HT1080 (cell line): ENCODE measurements at regions not wholly inside any gene's neighbourhood (a gene's known extent, or its start where the extent isn't known, plus 50 kb on each side); places are given as distances from the start of the nearest gene placed in this dataset.
A peak's percentile ranks its signal among the peaks of the same experiment; 100 is the strongest.

Experiments used
- DNase-seq: peaks from one replicate; pipeline ENCODE4 v3.0.0-alpha.2; 2015; ENCODE audit warnings: low read depth

GRCh38 chr4:125365731-125366130, 51.0 kb downstream of the FAT4 start:
- DNase-seq, result no peak

GRCh38 chr4:125368146-125368545, 53.4 kb downstream of the FAT4 start:
- no peak for DNase-seq

- DNase-seq, result peak; percentile 16
Observed at GRCh38 chr4:125368671-125369081, 53.9 kb downstream of the FAT4 start.

- no peak for DNase-seq
Observed at GRCh38 chr4:125369098-125369497, 54.3 kb downstream of the FAT4 start.

- no peak for DNase-seq
Observed at GRCh38 chr4:125370478-125370877, 55.7 kb downstream of the FAT4 start.

DNA sequence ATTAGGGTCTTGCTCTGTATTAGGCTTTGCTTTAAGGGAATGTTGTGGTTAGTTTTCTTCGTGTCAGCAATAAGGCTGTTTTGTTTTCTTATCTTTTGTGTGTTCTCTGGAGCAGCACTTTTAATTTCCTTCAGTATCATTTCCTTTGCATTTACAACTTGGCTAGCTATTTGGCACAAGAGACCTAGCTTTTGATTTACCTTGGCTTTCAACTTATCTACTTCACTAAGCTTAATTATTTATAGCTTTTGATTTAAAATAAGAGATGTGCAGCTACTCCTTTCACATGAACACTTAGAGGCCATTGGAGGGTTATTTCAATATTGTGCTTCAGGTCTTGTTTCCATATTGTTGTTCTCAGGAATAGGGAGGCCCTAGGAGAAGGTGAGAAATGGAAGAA, 68.2 kb downstream of the FAT4 start:
- no peak for DNase-seq

DNA sequence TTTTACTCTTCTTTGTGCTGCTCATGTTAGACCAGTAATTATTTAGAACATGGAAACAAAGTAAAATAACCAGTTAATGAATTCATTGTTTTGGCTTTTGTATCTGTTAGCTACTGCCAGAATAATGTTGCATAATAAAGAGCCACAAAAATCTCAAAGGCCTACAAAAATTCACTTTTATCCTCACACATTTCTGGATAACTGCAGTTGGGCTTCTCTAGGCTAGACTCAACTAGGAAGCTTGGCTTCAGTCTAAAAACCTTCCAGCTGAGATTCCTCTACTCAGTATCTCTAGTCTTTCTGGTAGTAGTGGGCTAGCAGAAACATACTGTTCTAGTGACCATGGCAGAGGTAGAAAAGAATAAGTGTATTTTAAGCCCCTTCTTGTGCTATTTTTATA, 73.0 kb downstream of the FAT4 start:
- no peak for DNase-seq

- no peak for DNase-seq
Observed at GRCh38 chr4:125388613-125389012, 73.9 kb downstream of the FAT4 start.

GRCh38 chr4:125389713-125390112, 75.0 kb downstream of the FAT4 start:
- DNase-seq, result peak; percentile 82

DNA sequence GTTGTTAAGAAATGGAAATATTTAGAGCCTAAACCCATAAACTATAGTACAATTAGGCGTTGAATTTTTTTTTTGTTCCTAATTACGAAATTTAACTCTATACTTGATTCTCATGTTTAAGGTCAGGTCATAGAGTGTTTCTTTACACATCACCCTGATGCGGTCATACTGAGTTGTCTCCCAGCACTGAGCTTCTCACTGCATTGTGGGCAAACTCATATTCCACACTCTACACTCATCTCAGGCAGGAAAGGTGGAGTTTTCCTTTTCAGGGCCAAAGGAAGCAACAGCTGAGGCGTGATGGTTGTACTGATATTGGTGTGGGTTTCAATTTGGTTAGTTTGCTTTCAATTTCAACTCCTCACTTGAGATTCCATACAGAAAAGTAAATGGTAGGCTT, 75.4 kb downstream of the FAT4 start:
- DNase-seq, result peak; percentile 69

DNA sequence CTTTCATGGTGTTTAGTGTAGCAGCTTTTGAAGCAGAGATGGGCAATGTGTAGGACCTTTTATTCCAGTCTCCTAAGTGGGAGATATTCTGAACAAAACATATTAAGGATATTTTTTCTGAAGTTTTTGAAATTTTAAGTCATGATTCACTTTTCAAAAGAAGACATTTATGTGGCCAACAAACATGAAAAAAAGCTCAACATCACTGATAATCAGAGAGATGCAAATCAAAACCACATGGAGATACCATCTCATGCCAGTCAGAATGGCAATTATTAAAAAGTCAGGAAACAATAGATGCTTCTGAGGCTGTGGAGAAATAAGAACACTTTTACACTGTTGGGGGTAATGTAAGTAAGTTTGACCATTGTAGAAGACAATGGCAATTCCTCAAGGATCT, 76.0 kb downstream of the FAT4 start:
- DNase-seq, result no peak

DNA sequence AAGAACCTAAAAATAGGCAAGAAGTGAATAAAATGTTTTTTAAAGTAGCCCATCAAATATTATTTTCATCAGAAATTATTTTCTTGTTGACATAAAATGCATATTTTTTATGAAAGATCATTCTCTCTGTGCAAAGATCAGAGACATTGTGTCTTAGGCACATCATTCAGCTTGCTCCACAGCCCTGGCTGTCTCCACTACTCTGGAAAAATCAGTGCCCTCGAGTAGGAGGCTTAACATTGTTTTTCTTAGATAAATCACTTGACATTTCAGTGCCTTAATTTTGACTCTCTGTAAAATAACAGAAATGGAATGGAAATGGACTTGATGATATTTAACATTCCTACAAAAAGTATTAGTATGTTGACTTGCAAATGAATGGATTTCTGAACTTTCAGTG, 77.9 kb downstream of the FAT4 start:
- no peak for DNase-seq

- no peak for DNase-seq
Observed at GRCh38 chr4:125393825-125394224, 79.1 kb downstream of the FAT4 start.

GRCh38 chr4:125397226-125397625, 82.5 kb downstream of the FAT4 start:
- DNase-seq, result no peak

DNA sequence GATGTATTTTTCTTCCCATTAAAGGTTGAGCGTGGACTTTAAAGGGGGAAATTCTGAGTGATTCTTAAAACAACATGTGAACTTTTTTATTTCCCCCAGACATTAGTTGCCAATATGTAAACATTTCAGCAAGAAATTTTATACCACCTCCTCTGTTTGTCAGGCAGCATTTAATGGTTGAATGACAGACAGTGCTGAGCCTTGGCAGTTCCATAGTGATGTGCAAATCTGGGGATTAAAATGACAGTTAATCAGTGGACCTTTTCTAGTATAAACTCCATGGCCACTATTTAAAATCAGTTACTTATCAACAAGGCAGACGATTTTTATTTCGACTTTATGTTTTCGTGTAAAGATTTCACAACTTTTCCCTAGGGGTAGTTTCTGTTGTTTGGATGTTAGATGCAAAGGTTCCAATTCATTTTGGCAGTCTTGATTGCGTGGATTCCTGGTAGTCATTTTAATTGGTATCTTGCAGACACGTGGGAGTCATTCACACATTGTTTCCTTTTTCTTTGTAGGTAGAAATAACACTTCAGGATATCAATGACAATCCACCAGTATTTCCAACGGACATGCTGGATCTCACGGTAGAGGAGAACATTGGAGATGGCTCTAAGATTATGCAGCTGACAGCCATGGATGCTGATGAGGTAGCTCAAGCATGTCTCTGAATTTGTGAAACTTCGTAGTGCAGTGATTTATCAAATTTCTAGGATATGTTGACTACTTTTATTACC, 83.7 kb downstream of the FAT4 start:
- DNase-seq, result no peak

GRCh38 chr4:125400756-125401155, 86.0 kb downstream of the FAT4 start:
- DNase-seq, result no peak

- no peak for DNase-seq
Observed at GRCh38 chr4:125401784-125402183, 87.0 kb downstream of the FAT4 start.

DNA sequence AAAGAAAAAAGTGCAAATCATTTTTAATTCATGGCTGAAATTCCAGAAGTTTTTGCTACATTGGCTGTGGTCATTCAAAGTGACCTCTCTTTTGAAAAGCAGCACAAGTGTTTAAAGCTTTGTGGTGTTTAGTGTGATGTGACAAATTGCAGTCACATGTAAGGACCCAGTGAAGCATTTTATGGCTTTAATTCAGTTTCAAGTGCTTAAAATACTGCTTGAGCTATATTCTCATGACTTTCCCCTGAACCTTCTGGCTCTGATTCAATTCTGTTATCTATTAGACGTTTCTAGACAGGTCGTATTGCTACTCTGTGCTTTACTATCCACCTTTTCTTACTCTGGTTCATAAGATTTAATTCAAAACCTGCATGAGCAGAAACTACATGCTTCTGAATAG, 105.8 kb downstream of the FAT4 start:
- DNase-seq, result no peak

DNA sequence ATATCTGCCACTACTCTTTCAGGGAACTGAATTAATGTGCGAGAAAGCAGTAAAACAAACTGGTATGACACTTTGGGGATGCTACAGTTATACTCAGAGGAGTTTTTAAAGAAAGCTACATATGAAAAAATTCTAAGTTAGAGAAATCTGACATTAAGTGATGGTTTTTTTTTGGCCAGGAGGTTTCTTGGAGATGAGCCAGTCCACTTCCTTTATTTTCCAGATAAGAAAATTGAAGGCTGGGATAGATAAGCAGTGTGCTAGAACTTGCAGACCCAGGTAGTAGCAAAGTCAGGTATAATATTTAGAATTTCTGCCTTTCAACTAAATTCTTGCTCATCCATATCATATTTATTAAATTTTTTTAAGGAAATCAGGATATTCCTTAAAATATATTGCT, 106.8 kb downstream of the FAT4 start:
- DNase-seq, result no peak

DNA sequence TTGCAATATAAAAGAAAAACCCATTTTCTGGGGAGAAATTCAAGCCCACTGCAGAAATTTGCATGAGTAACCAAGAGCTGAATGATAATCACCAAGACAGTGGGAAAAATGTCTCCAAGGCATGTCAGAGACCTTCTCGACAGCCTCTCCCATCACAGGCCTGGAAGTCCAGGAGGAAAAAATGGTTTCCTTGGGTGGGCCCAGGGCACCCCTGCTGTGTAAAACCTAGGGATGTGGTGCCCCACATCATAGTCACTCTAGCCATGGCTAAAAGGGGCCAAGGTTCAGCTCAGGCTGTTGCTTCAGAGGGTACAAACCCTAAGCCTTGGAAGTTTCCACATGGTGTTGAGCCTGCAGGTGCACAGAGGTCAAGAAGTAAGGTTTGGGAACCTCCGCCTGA, 108.4 kb downstream of the FAT4 start:
- no peak for DNase-seq

GRCh38 chr4:125428832-125429231, 114.1 kb downstream of the FAT4 start:
- no peak for DNase-seq

GRCh38 chr4:125430086-125430485, 115.3 kb downstream of the FAT4 start:
- no peak for DNase-seq

DNA sequence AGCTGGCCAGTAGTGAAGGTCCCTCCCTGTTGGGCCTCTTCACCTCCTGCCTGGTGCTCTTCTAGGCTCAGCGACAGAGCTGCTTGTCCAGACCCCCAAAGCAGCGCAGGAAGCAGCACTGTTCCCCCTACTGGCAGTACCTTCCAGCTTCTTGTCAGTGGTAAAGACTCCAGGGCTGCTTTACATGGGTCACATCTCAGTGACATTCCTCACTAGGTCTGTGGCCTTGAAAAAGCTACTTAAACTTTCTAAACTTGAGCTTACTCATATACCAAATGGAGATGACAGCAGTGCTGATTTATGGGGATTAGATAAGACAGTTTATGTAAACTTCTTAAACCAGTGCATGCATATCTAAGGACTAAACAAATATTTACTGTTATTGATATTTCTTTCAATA, 117.3 kb downstream of the FAT4 start:
- no peak for DNase-seq

DNA sequence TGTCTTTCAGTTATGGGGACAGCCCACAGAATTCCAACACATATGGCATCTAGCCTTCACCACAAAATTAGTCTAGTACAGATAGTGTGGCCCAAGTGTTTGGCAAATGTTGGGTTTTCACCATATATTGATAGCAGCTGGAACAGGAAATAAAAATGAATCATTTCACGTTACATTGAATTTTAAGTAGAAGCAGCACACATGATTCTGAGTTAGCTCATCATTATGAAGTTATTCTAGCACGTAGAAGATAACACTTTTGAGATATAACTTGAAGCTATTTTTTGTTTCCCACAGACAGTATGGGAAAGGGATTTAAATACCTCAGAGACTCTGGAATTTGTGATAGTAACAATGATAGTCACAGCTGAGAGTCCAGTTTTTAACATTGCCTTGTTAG, 118.7 kb downstream of the FAT4 start:
- peak; percentile 25 for DNase-seq
